WTC11 (cell line): ENCODE measurements at regions not wholly inside any gene's neighbourhood (a gene's known extent, or its start where the extent isn't known, plus 50 kb on each side); places are given as distances from the start of the nearest gene placed in this dataset.

ENCODE experiments used
- E2F5 ChIP-seq: sonication (generic); formaldehyde crosslinking; IDR thresholded peaks from 2 replicates; pipeline ENCODE4 v1.8.1; 2022; ENCODE audit warnings: mild to moderate bottlenecking, moderate library complexity, missing genetic modification reagents
- FOXP4 ChIP-seq: sonication (generic); formaldehyde crosslinking; IDR thresholded peaks from 2 replicates; pipeline ENCODE4 v1.8.0; 2022; ENCODE audit warnings: mild to moderate bottlenecking, missing genetic modification reagents
- IRF2 ChIP-seq: sonication (generic); formaldehyde crosslinking; IDR thresholded peaks from 2 replicates; pipeline ENCODE4 v1.8.0; 2022; ENCODE audit warnings: low read depth, missing genetic modification reagents, borderline replicate concordance
- MYBL2 ChIP-seq: sonication (generic); formaldehyde crosslinking; IDR thresholded peaks from 2 replicates; pipeline ENCODE4 v1.8.1; 2023; ENCODE audit warnings: mild to moderate bottlenecking, moderate library complexity, missing genetic modification reagents
- TP53 ChIP-seq: sonication (generic); formaldehyde crosslinking; IDR thresholded peaks from 2 replicates; pipeline ENCODE4 v1.8.1; 2023; ENCODE audit warnings: mild to moderate bottlenecking, missing genetic modification reagents
- TF ChIP-seq, protein P1 (sequence below): fragments of 200-600 bp; IDR thresholded peaks from 2 replicates; pipeline ENCODE4 v1.8.0; 2022; ENCODE audit warnings: antibody characterized with exemption
- TF ChIP-seq, protein P2 (sequence below): sonication (generic); formaldehyde crosslinking; IDR thresholded peaks from 2 replicates; pipeline ENCODE4 v1.8.0; 2022; ENCODE audit warnings: mild to moderate bottlenecking, missing genetic modification reagents

DNA sequence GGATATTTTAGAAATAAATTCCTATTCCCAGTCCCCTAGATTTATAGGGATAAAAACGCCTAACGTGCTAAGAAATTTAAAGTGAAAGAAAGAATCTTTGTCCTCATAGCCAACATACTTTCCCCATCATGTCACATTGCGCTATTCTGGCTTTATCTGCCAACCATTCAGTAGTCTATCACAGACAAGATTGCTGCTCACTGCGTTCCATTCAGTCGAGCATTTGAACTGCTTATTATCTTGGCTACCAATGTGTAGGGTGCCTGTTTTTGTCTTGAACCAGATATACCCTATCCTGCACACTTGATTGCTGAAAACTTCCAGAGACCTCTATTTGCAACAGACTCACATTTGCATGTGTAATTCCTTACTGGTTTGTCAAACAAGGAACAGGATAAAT is 751.5 kb downstream of the EPHA7 start:
- no peak for TF ChIP-seq IRF2 (CRISPR knock-in tag)
- TF ChIP-seq, protein P1, sequence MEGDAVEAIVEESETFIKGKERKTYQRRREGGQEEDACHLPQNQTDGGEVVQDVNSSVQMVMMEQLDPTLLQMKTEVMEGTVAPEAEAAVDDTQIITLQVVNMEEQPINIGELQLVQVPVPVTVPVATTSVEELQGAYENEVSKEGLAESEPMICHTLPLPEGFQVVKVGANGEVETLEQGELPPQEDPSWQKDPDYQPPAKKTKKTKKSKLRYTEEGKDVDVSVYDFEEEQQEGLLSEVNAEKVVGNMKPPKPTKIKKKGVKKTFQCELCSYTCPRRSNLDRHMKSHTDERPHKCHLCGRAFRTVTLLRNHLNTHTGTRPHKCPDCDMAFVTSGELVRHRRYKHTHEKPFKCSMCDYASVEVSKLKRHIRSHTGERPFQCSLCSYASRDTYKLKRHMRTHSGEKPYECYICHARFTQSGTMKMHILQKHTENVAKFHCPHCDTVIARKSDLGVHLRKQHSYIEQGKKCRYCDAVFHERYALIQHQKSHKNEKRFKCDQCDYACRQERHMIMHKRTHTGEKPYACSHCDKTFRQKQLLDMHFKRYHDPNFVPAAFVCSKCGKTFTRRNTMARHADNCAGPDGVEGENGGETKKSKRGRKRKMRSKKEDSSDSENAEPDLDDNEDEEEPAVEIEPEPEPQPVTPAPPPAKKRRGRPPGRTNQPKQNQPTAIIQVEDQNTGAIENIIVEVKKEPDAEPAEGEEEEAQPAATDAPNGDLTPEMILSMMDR: no peak
- no peak for TF ChIP-seq E2F5 (CRISPR knock-in tag)
- no peak for TF ChIP-seq FOXP4 (CRISPR knock-in tag)
- TF ChIP-seq, protein P2, sequence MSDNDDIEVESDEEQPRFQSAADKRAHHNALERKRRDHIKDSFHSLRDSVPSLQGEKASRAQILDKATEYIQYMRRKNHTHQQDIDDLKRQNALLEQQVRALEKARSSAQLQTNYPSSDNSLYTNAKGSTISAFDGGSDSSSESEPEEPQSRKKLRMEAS: no peak
- no peak for TF ChIP-seq MYBL2 (CRISPR knock-in tag)
- TF ChIP-seq TP53 (CRISPR knock-in tag): no peak
